DMS153 treated with DMSO at 0.1 percent for 48 hours (cell line): ENCODE measurements at regions not wholly inside any gene's neighbourhood (a gene's known extent, or its start where the extent isn't known, plus 50 kb on each side); places are given as distances from the start of the nearest gene placed in this dataset.
"Not testable (repeated sequence)": the region's sequence is repeated elsewhere in the genome, so short reads cannot be mapped to it uniquely, and the experiment has no call there.

Experiments used
- DNase-seq: peaks from one replicate; lab custom pipeline; 2025; ENCODE audit not compliant: unreplicated experiment; lab: John Stamatoyannopoulos, UW

DNA sequence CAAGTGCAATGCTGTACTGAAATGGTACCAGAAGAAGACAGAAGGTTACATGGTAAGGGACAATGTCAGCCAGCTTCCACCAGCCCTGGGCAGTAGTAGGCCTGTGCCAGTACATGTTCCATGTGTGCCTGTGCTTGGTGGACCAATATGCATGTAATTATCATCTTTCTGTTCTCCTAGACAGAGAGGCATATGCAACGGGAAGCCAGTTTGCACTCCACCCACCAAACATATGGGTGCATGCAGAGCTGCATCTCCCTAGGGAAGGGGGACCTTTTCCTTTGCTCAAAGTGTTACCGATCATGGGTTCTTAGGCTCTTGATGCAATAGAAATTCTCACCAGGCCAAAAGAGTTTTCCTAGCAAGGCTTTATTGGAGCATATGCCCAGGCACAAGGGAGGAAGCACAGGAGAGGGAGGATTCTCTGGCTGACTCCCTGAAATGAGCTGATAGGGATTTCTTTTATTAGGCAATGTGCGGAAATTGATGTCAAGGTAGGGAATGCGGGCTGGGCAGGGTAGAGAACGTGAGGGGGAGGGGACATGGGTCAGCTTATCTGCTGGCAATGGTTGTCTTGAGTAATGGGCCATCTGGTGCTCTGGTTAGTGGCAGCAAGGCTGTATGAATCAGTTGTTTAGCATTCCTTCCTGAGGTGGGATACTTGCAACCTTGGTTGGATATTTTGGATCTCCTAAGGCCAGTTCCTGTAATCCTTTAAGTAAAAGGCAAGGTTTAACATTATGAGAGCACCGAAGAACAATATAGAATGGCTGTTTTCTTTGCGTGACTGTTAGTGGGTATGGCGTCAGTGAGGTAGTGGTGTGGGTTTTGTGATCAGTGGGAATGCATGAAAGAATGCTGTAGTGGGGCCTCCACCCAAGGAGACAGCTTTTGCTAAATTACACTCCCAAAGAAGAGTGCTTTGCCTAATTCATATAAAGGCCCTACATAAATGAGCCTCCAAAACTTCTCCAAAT lies 102.5 kb downstream of the CDRT15L2 start:
- not testable (repeated sequence) for DNase-seq

DNA sequence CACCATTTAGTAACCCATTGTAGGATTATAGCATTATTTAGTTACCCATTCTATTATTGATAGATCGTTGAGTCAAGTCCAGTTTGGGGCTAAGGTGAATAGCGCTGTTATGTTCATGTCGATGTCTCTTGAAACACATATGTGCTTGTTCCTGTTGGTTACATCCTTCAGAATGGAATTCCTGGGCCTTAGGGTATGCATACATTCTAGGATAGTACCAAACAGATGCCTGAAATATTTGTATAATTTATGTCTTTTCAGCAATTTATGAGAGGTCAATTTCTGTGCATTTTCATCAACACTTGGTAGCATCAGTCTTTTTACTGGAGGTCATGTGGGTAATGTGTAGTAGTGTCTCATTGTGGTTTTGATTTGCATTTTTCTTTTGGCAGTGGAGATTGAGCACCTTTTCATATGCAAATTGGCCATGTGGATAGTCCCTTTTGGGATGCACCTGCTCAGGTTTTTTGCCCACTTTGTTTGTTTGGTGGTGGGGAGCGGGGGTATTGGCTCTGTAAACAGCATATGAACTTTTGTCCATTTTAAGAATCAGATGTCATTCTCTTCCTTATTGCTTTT lies 104.2 kb downstream of the CDRT15L2 start:
- DNase-seq: not testable (repeated sequence)

DNA sequence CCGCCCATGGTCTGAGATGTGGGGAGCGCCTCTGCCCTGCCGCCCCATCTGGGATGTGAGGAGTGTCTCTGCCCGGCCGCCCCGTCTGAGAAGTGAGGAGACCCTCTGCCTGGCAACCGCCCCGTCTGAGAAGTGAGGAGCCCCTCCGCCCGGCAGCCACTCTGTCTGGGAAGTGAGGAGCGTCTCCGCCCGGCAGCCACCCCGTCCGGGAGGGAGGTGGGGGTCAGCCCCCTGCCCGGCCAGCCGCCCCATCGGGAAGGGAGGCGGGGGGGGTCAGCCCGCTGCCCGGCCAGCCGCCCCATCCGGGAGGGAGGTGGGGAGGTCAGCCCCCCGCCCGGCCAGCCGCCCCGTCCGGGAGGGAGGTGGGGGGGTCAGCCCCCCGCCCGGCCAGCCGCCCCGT lies 105.5 kb downstream of the CDRT15L2 start:
- DNase-seq: not testable (repeated sequence)

DNA sequence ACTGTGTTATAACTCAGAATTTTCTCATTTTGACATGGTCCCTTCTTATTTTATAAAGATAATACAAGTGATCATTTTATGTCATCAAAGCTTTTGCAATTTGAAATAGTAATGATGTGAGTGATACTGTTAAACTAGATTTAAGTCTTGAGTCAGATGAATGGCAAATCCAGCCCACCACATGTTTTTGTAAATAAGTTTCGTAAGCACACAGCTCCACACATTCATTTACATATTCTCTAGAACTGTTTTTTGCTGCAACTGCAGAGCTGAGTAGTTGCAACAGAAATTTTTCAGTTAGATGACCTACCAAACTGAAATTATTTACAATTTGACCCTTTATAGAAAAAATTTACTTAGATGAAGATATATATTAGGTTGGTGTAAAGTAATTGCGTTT lies 108.1 kb downstream of the CDRT15L2 start:
- not testable (repeated sequence) for DNase-seq

DNA sequence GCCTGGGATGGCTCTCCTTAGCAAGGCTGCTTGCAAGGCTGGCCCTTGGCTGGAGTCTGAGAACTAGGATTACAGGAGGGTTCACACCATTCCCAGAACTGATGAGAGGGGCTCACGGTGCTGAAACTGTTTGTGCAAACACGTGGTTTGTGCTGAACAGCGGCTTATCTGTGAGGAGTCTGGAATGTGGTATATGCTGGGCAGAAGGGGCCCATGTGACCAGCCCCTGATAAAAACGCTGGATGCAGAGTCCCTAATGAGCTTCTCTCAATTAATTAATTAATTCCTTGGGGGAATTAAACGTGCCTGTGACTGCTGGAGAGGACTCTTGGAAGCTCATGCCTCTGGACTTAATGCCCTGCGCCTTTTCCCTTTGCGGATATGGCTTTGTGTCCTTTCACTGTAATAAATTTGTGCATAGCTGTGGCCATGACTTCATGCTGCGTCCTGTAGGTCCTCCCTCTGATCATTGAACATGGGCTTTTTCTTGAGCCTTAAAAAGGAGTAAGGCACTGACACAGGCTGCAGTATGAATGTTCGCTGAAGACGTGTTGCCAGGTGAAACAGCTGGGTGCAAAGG lies 109.7 kb downstream of the CDRT15L2 start:
- DNase-seq: not testable (repeated sequence)

DNA sequence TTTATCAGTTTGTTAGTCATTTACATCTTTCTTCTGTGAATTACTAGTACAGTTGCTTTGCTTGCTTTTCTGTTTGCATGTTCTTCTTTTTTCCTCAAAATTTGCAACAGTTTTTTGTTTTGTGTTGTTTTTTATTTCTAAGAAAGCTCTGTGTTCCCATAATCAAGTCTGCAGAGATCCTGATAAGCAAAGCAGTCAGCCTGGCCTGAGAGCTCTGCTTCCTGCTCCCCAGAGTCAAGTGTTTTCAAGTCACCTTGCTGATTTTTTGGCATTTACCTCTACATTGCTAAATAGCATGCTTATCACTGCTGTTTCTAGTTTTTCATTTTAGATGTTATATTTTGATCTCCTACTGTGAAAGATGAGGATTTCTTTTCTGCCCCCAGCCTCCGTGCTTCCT lies 113.2 kb downstream of the CDRT15L2 start:
- not testable (repeated sequence) for DNase-seq

DNA sequence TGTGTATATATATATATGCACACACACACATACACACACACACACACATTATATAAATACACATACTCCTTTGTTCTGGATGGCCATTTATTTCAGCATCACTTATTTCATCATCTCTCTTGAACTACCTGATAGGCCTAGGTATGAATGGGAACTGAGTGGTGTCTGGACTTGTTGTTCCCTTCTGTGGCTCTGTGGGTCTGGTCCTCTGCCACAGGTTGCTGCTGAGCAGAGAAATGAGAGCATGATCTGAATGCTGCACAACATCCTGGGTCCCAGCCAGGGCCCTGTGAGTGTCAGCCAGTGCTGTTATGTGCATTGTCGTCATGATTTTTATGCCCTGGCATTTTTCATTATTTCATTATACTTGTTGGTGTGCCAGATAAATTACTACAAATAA lies 116.3 kb downstream of the CDRT15L2 start:
- DNase-seq: not testable (repeated sequence)

DNA sequence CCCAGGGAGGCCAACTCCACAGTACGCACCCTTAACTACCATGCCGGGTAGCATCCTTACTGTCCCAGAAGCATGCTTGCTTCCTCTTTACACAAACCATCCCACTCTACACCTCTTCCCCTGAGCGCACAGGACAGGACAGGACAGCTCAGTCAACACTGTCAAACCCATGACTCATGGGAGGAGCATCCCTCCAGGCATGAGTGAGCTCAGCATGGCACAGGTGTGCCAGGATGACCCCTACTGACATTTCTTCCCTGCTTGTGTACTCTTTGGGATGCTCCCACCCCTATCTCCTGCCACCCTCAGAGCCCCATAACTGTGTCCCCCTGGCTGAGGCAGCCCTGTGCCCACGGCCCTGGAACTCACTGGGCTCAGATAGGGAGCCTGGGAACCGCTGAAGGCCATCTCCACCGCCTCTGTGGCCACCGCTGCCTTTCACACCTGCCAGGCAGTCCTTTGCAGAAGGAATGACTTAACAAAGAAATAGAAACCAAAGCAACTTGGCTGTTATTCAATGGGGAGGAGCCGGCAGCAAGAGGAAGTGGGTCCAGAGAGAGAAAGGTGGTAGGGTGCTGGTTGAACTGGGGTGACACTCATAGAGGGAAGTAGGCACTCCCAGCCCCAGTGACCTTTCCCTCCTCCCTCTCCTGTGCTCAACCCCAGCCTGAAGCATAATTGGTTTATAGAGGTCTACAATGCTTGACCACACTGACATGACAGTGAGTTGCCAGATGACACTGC lies 119.1 kb downstream of the CDRT15L2 start:
- not testable (repeated sequence) for DNase-seq

DNA sequence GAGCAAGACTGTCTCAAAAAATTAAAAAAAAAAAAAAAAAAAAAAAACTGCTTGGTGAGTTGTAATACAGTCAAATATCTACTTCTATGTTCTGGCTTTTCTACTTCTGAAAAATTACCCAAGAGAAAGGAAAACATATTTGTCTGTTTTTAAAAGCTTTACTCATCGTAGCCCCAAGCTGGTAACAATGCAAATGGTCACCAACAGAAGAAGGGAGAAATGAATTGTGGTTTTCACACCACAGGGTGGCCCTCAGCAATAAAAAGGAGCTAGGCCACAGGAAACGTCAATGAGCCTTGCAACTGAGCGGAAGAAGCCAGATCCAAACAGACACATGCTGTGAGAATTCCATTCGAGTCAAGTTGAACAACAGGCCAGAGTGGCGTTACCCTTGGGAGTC lies 121.0 kb downstream of the CDRT15L2 start:
- not testable (repeated sequence) for DNase-seq

DNA sequence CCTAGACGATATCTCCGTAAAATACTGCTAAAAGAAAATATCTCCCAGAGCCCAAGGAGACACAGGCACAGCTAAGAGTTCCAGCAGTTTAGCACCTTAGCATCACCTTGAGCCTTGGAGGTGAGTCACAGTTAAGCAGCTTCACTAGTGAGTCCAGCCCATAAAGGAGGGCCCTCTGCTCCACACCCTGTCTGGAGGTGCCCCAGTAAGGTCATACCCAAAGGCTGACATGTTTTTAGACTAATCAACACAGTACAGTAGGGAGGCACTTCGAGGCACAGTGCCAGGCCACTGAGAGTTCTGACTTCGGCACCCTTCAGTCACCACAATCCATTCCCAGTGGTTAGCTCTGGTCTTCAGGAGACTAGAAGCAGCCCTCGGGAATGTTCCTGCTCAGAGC lies 121.8 kb downstream of the CDRT15L2 start:
- DNase-seq: not testable (repeated sequence)

DNA sequence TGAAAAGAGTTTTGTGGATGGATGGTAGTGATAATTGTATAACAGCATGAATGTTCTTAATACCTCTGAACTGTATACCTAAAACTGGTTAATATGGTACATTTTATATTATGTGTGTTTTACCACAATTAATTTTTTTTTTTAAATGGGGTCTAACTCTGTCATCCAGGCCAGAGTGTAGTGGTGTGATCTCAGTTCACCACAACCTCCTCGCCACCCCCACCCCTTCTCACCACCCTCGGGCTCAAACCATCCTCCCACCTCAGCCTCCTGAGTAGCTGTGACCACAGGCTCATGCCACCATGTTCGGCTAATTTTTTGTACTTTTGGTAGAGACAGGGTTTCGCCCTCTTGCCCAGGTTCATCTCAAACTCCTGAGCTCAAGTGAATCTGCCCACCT lies 123.2 kb downstream of the CDRT15L2 start:
- DNase-seq: no peak

DNA sequence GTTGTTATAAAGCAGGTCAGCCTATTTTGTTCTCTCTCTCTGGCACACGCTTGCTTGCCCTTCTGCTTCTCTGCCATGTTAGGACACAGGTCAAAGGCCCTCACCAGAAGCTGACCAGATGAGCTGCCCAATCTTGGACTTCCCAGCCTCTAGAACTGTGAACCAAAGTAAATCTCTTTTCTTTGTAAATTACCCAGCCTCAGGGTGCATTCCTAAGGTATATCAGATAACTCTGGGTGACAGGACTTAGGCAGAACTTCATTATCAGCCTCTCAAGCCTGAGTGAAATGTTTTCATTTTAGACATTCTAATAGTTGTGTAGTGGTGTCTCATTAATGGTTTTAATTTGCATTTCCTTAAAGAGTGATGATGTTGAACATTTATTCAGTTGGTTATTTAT lies 124.3 kb downstream of the CDRT15L2 start:
- no peak for DNase-seq

DNA sequence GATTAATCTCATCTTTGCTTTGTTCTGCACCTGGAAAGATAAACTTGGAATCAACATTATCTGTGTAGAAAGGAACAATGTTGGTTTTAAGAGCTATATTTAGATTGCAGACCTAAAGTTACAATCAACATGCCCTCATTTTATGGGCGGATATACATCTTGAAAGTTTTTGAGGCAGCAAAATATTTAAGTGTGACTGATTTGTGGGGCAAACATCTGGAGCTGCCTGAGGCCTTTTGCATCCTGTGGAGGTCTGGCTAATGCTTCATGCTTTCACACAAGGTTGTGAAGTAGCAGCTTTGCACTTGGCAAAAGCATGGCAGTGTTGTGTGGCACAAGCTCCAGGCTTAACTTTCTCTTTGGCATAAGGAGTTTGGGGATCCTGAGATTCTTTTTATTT lies 125.7 kb downstream of the CDRT15L2 start:
- not testable (repeated sequence) for DNase-seq

DNA sequence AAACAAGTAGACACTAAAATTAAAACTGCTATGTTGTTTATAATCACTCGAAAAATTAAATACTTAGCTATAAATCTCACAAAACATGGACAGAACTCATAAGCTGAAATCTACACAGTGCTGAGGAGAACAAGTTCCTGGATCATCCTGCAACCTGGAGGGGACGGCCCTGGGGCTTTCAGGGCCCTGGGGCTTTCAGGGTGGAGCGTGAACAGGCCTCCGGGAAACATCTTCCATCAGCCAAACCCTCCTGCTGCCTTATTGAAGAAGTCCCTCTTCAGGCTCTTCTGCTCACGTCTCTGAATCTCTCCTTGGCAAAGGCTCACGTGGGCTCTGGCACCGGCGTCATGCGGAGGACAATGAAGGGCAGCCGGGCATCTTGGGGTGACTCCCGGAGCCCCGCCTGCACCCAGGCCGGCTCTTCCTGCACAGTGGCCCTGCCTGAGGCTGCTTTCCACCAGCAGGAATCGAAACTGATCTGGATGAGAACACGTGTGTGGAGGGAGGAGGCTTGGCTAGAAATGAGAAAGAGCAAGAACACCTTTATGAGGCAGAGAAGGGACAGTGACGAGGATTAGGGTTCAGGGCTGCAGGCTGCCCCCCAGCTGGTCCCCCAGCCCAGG lies 127.3 kb downstream of the CDRT15L2 start:
- DNase-seq: no peak

DNA sequence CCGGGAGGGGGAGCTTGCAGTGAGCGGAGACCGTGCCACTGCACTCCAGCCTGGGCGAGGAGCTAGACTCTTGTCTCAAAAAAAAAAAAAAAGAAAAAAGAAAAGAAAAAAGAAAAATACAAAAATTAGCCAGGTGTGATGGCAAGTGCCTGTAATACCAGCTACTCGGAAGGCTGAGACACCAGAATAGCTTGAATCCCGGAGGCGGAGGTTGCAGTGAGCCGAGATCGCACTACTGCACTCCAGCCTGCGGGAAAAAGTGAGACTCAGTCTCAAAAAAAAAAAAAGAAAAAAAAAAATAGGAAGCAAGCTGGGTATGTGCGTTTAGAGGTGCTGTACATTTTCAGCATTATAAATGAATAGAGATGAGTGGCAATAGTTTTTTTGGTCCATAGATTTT lies 129.3 kb downstream of the CDRT15L2 start:
- not testable (repeated sequence) for DNase-seq

DNA sequence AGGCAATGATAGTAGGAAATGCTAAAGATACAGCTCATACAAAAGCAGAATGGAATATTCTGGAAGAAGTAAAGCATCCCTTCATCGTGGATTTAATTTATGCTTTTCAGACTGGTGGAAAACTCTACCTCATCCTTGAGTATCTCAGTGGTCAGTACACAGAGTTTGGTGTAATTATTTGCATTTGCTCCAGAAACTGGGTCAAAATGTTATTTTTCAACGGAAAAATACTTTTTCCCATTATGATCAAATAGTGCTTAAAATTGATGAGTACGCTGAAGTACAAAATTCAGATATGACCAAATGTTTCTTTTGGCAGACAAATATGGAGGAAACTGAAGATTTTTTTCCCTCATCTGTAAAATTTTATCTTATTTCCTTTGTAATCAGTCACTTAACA lies 137.0 kb downstream of the CDRT15L2 start:
- DNase-seq: not testable (repeated sequence)

DNA sequence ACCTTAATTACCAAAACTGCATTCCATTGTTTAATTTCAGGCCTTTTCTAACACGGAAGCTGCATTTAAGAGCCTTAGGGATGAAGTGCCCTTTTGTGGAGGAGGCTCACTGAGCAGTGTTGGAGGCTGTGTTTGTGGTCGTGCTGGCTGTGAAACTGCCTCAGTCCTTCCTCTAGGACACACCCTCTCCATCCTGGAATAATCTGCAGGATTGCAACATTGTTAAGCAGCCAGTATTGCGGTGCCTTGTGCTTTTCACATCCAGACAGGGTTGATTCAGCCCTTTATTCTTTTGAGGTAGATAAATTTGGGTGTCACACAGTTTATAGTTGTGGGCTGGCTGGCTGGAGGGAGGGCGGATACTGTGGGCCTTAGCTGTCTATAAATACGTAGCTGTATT lies 141.6 kb downstream of the CDRT15L2 start:
- no peak for DNase-seq

DNA sequence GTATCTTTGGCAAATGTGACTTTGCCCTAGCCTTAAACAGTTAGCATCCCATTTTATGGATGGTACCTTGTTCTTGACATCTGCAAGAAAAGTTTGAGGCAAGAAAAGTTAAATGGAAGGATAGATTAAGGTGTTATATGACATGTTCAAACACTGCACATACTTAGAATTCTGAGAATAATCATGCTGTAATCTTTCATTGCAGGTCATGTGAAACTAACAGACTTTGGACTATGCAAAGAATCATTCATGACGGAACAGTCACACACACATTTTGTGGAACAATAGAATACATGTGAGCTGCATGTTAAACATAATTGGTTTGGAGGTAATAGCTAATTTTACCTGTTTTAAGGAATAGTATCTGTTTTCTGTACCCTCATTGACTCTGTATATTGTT lies 144.9 kb downstream of the CDRT15L2 start:
- not testable (repeated sequence) for DNase-seq

DNA sequence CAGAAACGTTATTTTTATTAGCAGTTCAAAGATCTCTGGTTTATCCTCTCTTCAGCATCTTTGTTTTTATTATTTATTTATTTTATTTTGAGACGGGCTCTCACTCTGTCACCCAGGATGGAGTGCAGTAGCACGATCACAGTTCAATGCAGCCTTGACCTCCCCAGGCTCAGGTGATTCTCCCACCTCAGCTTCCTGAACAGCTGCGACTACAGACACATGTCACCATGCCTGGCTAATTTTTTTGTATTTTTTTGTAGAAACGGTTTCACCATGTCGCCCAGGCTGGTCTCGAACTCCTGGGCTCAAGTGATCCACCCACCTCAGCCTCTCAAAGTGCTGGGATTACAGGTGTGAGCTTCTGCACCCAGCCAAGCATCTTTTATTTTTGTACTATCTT lies 147.7 kb downstream of the CDRT15L2 start:
- DNase-seq: not testable (repeated sequence)

DNA sequence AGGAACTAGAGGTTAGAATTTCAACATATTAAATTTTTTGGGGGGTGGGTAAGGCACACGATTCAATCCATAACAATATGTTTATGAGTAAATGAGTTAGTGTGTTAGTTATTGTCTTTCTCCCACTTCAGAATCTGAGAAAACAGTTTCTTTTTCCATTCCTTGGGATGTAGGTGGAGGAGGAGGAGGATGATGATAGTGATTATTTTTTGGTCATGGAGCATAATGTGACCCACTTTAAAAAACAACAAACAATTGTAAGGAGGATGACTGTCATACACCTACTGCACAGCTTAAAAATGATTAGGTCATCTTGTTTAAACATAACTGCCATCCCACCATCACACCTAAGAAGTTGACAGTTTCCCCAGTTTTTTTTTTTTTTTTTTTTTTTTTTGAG lies 148.7 kb downstream of the CDRT15L2 start:
- no peak for DNase-seq

DNA sequence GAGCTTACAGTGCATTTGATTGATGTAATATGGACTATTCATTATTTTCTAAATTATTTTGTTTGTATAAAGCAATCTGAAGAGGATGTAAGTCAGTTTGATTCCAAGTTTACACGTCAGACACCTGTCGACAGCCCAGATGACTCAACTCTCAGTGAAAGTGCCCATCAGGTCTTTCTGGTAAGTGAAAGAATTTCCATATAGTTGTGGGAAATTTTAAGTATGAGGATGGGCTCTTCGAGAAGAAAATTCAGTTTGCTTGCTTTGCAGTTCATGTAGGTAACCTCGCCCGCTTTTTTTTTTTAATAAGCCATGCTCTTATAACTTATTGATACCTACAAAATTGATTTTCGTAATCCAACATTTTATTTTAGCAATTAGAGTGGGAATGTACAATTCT lies 151.6 kb downstream of the CDRT15L2 start:
- not testable (repeated sequence) for DNase-seq
